ENCODE measurements at regions not wholly inside any gene's neighbourhood (a gene's known extent, or its start where the extent isn't known, plus 50 kb on each side); places are given as distances from the start of the nearest gene placed in this dataset.
A peak's percentile ranks its signal among the peaks of the same experiment; 100 is the strongest.
"Not testable (repeated sequence)": the region's sequence is repeated elsewhere in the genome, so short reads cannot be mapped to it uniquely, and the experiment has no call there.

DNA sequence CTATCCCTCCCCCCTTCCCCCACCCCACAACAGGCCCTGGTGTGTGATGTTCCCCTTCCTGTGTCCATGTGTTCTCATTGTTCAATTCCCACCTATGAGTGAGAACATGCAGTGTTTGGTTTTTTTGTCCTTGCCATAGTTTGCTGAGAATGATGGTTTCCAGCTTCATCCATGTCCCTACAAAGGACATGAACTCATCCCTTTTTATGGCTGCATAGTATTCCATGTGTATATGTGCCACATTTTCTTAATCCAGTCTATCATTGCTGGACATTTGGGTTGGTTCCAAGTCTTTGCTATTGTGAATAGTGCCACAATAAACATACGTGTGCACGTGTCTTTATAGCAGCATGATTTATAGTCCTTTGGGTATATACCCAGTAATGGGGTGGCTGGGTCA is 52.3 kb upstream of the MAN1A2 start:
- not testable (repeated sequence) for DNase-seq (ENCODE audit: low read depth)

DNA sequence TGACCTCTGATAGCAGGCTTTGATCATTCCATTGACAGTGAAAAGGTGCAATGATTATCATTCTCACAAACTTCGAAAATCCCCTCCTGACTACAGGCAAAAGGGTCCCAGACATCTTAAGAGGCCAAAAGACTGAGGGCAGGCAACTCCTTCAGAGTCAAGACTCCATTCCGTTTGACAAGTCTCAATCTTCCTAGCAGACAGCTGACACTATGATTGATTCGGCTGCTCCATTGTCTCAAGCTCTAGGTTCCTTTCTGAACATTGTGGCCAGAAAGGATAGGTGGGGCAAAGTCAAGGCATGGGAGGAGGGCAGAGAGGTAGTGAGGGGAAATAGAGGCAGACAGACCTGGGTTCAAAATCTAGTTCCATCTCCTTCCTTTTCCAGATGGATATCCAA is 53.7 kb upstream of the MAN1A2 start:
- no peak for DNase-seq (ENCODE audit: low read depth)

DNA sequence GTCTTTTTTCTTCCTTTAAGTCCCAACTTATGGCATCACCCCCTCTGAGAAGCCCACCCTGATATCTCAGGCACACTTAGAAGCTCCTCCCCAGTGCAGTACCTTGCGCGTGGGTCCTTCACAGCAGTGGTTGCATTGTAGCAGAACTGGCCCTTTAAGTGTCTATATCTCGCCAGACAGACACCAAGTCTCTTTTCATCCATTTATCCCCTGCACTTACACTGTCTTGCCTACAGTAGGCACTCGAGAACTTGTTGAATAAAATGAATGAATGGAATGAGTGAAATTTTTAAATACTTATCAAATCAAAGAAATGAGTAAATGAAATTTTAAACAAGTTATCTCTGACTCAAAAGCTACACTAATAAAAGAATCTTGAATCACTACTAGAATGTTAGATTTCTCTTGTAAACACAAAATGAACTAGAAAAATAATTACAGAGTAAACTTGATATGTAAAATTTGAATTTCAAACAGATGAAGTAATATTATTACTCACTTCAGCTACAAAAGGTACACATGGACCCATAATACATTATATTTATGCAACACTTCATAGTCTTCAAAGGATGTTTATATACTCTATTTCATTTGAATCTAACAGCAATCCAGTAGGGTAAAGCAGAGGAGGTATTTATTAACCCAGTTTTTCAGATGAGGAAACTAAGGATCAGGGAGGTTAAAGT is 54.7 kb upstream of the MAN1A2 start:
- DNase-seq (ENCODE audit: low read depth): peak; percentile 3

DNA sequence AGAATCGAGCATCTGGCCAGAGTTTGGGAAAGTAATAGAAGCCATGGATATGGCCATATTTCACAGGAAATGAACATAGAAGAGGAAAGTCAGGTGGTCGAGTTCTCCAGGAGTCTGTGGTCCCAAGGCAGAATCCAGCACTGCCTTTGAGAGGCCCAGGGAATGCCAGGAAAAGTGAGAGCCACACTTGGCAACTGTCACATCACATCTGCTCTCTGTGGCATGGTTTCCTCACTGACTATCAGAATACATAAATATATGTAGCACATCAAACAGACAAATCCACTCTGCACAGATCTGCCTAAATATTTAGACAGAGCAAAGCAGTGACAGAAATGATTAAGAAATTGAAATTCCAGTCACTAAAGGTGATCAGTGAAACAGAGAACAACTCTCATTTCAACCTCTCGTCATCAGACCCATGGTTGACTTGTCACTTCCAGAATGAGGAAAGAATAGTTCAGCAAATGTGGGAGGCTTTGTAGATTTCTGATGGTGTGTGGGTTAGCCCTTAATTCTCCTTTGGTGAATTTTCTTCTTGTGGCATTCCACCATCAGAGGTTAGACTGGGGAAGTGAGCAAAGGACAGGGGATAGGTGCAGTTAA is 58.8 kb upstream of the MAN1A2 start:
- no peak for DNase-seq (ENCODE audit: low read depth)

DNA sequence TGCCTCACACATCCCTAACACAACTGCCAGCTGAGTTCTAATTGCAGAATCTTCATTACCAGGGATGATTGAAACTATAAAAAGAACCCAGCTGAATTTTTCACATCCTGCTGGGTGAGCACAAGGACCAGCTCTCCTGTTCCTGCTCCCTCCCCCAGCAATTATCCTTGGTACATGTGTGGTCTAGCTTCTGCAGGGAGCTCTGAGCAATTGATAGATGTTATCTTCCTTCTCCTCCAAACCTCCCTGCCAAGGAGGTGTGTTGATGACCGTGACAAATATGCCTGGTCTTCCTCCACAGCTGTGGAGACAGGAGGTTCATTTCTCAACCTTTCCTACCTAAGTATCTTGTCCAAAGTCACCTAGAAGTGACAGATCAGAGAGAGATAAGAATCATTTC is 65.3 kb upstream of the MAN1A2 start:
- DNase-seq (ENCODE audit: low read depth): no peak

DNA sequence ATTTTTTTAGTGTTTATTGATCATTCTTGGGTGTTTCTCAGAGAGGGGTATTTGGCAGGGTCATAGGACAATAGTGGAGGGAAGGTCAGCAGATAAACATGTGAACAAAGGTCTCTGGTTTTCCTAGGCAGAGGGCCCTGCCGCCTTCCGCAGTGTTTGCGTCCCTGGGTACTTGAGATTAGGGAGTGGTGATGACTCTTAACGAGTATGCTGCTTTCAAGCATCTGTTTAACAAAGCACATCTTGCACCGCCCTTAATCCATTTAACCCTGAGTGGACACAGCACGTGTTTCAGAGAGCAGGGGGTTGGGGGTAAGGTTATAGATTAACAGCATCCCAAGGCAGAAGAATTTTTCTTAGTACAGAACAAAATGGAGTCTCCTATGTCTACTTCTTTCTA is 67.1 kb upstream of the MAN1A2 start:
- not testable (repeated sequence) for DNase-seq (ENCODE audit: low read depth)

DNA sequence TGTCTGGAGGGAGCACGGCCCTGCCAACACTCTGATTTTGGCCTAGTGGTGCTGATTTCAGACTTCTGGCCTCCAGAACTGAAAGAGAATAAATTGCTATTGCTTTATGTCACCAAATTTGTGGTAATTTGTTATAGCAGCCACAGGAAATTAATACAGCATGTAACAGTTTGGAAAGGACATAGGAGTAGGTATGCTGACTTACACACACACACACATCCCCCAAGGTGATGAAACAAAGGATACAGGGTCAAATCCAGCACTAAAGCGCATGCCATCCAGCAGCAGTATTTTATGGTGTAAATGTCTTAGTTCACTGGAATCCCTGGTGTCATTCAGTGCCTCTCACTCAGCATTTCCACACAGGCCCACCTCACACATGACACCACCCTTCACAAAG is 72.2 kb upstream of the MAN1A2 start:
- no peak for DNase-seq (ENCODE audit: low read depth)

DNA sequence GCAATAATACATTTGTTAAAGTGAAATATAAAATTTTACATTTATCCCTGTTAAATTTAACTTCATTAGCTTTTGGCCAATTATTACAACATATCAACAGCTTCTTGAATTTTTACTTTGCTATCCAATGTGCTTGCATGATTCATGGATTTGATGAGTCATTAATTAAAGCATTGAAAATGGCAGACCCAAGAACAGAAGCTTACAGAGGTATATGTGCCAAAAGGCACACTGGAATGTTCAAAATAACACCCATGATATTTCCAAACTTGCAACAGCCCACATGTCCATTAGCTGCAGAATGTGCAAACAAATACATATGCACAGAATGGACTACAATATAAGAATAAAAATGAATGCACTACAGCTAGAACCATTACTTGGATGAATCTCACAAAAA is 76.4 kb upstream of the MAN1A2 start:
- no peak for DNase-seq (ENCODE audit: low read depth)

DNA sequence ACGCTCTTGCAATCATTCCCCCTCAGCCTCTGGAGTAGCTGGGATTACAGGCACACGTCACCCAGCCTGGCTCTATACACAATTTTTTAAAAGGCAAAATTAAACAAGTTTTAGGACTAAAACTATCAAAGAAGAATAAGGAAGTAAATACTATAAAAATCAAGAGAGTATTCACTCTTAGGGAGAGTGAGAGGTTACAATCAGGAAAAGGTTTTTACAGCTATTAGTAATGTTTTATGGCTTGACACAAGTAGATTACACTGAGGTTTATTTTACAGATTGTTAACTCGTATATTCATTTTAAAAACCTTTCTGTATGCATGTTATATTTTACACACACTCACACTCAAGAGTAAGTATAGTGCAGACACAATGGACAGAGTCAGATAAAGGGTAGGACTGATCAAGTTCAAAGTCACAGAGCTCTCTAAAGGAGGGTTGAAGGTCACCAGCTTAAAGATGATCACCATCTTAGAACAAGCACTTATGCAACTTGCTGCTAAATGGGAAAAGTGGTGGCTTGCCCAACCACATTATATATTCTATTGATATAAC is 77.9 kb upstream of the MAN1A2 start:
- DNase-seq (ENCODE audit: low read depth): no peak

DNA sequence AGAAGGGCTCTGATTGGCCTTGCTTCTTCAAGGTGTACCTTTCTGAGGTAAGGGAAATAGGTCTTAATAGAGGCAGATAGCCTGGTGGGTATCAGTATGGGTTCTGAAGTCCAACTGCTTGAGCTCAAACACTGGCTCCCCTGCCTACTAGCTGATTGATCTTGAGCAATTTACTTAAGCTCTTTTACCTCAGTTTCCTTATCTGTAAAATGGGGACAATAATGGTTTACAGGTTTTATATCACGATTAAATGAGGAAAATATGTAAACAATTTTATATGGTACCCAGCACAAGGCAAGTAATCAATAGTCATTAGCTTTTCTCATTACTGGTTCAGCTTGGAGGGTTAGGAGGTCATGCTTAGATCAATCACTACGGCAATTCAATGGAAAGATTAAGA is 75.8 kb upstream of the VTCN1 start:
- DNase-seq (ENCODE audit: low read depth): no peak

DNA sequence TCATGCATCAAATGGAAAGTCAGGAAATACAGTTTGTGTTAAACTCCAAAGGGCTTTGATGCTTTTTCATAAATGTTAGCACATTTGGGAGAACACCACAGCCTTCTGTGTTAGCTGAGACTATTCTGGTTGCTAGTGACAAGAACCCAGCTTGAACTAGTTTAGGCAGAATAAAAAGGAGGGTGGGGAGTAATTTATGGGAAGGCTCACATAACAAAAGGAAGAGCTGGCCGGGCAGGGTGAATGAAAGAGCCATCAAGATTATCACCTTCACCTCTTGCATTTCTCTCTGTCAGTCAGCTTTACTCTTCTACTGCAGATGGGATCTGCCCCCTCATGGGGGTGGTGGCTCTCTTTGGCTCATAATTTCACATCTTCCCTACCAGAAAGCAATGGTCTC is 75.4 kb upstream of the VTCN1 start:
- no peak for DNase-seq (ENCODE audit: low read depth)

DNA sequence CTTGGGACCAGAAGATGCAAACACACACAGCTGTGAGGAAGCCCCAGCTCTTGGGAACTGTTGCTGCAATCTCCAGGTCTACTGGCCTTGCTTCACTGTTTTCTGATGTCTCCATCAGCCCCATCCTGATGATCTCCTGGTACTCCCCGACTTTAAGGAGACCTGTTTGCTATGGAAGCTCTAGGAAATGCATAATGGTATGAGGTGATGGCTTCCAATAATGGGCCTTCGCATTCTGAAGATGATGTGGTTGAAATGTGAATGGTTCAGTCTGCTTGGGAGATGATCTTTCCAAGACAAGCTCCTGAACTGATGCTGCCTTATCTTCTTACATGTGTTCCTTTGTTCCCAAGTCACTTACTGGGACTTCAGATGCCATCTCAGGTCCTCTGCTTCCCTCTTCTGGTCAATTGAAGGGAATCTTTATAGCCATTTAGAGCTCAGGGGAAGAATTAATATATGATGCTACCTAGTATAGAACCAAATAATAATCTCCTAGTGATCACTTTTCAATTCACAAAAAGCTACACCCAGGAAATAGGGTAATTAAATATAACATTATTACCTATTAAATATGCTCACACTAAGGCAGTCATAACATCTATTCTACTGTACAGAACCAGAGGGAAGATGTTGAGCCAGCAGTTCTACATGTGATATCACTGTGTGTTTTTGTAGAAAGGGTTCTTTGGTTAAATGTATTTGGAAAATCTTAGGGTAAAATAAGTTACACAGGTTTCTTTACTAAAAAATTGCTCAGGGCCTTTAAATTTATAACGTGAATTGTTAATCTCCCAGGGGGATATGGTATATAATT is 73.9 kb upstream of the VTCN1 start:
- DNase-seq (ENCODE audit: low read depth): peak; percentile 41

DNA sequence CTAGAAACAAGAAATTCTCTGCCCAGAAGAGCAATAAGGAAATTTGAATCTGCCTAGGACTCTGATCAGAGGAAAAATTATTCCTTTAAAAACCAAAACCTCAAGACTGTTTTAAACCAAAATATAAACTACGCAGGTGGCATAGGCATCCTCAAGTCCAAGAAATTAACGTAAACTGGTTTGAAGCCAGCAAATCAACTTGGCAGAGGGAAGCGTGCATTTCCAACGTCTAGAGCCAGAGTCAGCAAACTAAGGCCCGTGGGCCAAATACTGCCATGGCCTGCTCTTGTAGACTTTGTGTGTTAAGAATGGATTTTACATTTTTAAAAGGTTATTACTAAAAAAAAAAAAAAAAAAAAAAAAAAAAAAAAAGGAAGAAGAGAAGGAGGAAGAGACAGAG is 67.8 kb upstream of the VTCN1 start:
- no peak for DNase-seq (ENCODE audit: low read depth)

DNA sequence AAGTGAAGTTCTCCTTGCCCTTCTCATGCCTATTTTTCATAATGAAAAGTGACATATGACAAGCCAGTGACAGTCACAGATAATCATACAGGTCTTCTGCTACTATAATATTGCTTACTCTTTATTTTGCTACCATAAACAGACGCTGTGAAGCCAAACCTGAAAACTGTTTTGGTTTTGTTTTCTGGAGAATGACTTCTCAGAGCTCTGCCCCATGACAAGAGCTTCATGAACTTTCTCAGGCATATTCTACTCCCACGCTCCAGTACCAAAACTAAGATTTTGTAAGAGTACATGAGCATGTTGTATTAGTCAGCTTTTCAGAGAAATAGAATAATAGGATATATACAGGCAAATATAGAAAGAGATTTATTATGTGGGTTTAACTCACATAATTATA is 64.3 kb upstream of the VTCN1 start:
- DNase-seq (ENCODE audit: low read depth): no peak

DNA sequence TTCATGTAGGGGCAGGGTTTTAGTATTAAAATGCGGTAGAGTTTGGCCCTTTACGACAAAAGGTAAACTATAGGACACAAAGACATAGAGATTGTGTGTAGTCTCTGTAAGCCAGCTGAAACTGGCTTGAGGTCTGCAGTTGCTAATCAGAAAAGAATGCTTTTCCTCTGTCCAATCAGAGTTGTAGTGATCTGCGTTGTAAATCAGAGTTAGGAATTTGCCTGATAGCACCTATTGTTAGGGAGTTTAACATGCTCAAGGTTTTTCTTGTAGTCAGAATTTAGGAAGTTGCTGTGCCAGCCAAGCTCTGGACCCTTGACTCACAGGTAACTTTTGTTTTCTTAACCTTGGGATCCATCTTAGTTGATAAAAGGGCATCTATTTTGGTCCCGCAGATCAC is 61.2 kb upstream of the VTCN1 start:
- DNase-seq (ENCODE audit: low read depth): no peak

DNA sequence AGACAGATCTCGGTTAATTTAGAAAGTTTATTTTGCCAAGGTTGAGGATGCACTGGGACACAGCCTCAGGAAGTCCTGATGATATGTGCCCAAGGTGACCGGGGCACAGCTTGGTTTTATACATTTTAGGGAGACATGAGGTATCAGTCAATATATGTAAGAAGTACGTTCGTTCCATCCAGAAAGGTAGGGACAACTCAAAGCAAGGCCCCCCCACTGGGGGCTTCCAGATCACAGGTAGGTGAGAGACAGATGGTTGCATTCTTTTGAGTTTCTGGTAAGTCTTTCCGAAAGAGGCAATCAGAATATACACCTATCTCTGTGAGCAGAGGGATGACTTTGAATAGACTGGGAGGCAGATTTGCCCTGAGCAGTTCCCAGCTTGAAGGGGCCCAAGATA is 60.4 kb upstream of the VTCN1 start:
- DNase-seq (ENCODE audit: low read depth): no peak

DNA sequence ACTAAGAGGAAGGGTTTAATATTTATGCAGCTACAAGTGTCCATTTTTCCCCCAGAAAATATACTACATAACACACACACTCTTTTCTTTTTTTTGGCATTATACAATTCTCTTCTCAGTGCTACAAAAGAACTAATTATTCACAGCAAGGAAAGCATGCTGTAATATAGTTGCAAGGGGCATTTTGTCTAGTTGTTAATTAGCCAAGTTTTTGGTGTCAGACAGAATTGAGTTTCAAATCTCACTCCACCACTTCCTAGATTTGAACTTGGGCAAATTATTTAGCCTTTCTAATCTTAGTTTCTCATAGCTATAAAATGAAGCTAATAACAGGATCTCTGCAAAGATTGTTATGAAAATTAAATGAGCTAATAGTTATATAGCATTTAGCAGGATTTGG is 60.0 kb upstream of the VTCN1 start:
- DNase-seq (ENCODE audit: low read depth): no peak

DNA sequence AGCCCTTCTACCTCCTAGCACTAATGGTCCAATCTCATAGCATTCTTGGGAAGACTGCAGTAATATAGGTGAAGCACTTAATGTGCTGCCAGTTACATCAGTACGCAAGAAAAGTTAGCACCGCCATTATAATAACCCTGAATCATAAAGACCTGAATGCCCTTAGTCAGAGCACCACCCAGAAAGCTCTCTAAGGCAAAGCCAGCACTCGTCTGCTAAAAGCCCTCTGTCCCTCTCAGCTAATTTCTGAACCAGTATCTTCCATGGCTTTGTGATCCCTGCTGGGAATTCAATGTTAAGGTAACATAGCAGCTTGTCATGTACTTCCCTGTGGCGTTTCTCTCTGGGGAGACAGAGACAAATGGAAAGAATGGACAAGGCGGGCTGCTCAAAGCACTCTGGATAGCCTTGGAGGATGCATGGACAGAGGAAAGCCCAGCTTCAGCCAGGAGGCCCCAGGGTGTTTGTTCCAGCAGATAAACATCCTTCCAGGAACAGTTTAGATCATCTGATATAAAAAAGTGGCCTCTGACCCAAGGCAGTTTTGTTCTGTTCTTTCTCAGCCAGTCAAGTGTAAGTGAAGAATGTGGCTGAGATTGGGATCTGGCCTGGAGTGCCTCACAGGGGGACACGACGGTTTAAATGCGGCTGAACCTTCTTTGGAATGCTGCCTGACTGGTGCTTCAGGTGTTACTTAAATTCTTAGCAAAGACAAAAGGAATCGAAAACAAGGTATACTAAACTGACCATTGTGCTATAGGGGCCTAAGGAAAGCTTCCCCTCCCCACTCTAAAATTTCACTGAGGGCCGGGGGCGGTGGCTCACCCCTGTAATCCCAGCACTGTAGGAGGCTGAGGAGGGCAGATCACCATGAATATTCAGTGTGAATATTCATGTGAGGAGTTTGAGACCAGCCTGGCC is 58.1 kb upstream of the VTCN1 start:
- DNase-seq (ENCODE audit: low read depth): no peak

DNA sequence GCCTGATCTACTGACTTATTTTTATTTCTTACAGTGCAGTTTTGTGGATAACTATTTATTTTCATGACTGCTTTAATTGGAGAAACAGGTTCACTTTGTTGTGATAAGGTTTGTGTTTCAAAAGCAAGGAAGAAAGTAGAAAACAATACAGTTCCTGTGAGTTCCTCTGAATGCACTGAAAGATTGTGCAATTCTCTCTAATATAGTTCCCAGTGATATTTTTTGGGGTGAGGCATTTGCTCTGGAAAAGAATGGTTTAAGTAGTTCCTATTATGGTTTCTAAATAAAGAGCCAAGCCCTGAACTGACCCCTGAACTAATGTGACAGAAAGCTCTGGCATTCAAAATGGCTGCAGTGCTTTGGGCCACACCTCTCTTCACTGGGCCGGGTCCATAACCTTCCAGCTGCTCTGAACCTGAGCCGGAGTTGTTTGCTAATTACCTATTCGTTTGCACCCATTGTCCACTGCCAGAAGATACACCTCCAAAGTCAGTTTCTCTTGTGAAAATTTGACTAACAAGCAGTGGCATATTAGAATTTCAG is 56.6 kb upstream of the VTCN1 start:
- no peak for DNase-seq (ENCODE audit: low read depth)

DNA sequence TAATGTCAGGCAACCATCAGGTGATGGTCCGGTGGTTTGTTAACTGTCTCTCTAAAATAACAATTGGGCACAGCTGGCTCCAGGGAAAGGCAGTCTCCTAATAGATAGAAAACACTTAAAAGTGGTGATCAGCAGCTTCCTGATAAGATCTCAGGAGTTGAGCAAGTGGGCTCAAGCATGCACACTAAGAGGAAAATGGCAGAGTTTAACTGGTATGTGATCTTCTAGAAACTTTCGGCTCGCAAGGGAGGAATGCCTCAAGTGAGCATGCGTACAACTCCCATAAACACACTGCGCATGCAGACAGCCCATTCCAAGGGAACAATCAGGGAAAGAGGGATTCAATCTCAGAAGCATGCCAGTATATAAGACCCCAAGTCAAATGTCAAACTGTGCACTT is 52.2 kb upstream of the VTCN1 start:
- no peak for DNase-seq (ENCODE audit: low read depth)

DNA sequence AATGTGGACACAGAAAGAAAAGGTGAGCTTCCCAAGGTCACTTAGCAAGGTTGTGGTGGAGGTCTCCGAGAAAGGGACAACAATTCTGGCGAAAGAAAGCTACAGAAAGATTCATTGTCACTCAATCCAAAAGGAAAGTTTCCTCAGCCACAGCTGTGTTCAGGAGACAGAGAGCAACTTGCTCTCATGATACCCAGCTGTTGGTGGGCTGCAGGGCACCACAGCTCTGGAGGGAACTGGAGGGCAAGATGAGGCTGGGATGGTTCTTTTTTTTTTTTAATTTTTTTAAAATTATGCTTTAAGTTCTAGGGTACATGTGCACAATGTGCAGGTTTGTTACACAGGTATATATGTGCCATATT is 50.7 kb upstream of the VTCN1 start:
- no peak for DNase-seq (ENCODE audit: low read depth)
